Tibial nerve (tissue), 4 donors: ENCODE measurements at regions not wholly inside any gene's neighbourhood (a gene's known extent, or its start where the extent isn't known, plus 50 kb on each side); places are given as distances from the start of the nearest gene placed in this dataset.

Experiments
- DNase-seq, 2 donors: peaks; one replicate each; pipeline ENCODE4 v3.0.0-alpha.2; 2019; ENCODE audit warnings: low spot score in 2 of 2
- H3K27ac ChIP-seq, 4 donors: fragments of 200-600 bp; sonication (generic) in 3 of 4; one replicate each; pipeline ENCODE4 v1.5.1; 2017 to 2019; ENCODE audit warnings: mild to moderate bottlenecking in 1 of 4
- H3K27me3 ChIP-seq, 2 donors: fragments of 200-600 bp; sonication (generic) in 1 of 2; one replicate each; pipeline versions ENCODE4 v1.5.1 to v1.6.0; 2017 to 2019
- H3K36me3 ChIP-seq, 3 donors: fragments of 200-600 bp; sonication (generic); one replicate each; pipeline ENCODE4 v1.5.1; 2018 to 2019
- H3K4me1 ChIP-seq, 4 donors: fragments of 200-600 bp; sonication (generic) in 3 of 4; one replicate each; pipeline ENCODE4 v1.5.1; 2017 to 2019
- H3K4me3 ChIP-seq, 4 donors: fragments of 200-600 bp; sonication (generic) in 3 of 4; one replicate each; pipeline ENCODE4 v1.5.1; 2017 to 2019; ENCODE audit warnings: mild to moderate bottlenecking in 1 of 4, moderate library complexity in 1 of 4
- H3K9me3 ChIP-seq, 4 donors: fragments of 200-600 bp; sonication (generic) in 3 of 4; one replicate each; pipeline ENCODE4 v1.5.1; 2017 to 2019
- EP300 ChIP-seq, 2 donors: sonication (generic); formaldehyde crosslinking; IDR thresholded peaks; one replicate each; pipeline ENCODE4 v1.6.1; 2017; ENCODE audit warnings: antibody characterized with exemption in 2 of 2, mild to moderate bottlenecking in 1 of 2
- POLR2A ChIP-seq, 2 donors: fragments of 450-650 bp; IDR thresholded peaks; one replicate each; pipeline ENCODE4 v1.6.1; 2017; ENCODE audit warnings: antibody characterized with exemption in 2 of 2, mild to moderate bottlenecking in 2 of 2, moderate library complexity in 2 of 2
- WGBS, 2 donors: methylation state at CpG; one replicate each; pipeline ENCODE4 v1.1.5; 2018; 5-methylcytosine and 5-hydroxymethylcytosine counted together
- TF ChIP-seq, protein P1 (sequence below), 5 experiments: fragments of 200-600 bp in 3 of 5; fragments of 450-650 bp in 2 of 5; sonication (generic) in 3 of 5; IDR thresholded peaks; one replicate each; pipeline ENCODE4 v1.5.1; 2016 to 2019; ENCODE audit warnings: antibody characterized with exemption in 5 of 5, mild to moderate bottlenecking in 3 of 5, moderate library complexity in 2 of 5

DNA sequence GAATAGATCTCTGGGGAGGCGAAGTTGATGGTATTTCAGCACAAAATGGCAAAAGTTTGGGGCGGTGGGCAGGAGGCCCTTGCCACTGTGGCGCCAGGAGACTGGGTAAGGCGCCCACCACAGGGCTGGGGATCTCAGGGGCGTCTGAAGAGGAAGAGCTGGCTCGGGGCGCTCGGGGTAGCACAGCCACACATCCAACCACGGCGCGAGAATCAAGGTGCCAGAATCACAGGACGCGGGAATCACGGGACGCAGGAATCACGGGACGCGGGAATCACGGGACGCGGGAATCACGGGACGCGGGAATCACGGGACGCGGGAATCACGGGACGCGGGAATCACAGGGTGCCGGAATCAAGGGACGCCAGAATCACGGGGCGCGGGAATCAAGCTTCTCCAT lies 174.4 kb downstream of the TMEM18 start:
- H3K36me3 ChIP-seq, result no peaks in the 10 kb centered on the region
- no peak overlapping the region for H3K4me3 ChIP-seq
- H3K9me3 ChIP-seq, result no peaks in the 10 kb centered on the region
- no peak overlapping the region for H3K27ac ChIP-seq
- H3K4me1 ChIP-seq, result no peaks in the 10 kb centered on the region
- TF ChIP-seq POLR2A (IDR thresholded peaks at IDR 0.05), result no peak
- DNase-seq, result no peak
- no peaks in the 10 kb centered on the region for H3K27me3 ChIP-seq
- 90 to 96% methylated on average over 35 of the region's 35 CpGs for WGBS, 2 donors

DNA sequence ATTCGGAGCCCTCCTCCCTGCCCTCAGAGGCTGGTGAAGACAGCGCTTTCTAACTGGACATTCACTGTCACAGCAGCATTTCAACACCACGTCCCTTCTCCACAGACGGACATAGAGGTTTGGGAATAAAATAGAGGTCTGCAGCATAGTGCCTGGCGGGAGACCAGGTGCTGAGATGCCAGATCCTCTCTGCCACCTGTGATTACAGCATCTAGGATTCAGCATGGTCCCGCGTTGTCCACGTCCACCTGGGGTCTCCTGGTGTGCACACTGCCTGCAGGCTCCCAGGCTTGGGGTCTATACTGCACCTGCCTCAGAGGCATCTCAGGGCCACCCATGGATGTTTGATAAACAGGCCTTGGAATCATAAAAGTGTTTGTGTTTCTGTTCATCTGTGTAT lies 175.5 kb downstream of the TMEM18 start:
- Histone ChIP-seq H3K4me3 (no peak overlapping the region), H3K27me3 (no peaks in the 10 kb centered on the region), H3K9me3 (no peaks in the 10 kb centered on the region), H3K36me3 (no peaks in the 10 kb centered on the region), H3K27ac (no peak overlapping the region), H3K4me1 (no peaks in the 10 kb centered on the region)
- DNase-seq, result no peak
- 86 to 92% methylated on average over 8 of the region's 8 CpGs for WGBS, 2 donors
- TF ChIP-seq, protein P1, sequence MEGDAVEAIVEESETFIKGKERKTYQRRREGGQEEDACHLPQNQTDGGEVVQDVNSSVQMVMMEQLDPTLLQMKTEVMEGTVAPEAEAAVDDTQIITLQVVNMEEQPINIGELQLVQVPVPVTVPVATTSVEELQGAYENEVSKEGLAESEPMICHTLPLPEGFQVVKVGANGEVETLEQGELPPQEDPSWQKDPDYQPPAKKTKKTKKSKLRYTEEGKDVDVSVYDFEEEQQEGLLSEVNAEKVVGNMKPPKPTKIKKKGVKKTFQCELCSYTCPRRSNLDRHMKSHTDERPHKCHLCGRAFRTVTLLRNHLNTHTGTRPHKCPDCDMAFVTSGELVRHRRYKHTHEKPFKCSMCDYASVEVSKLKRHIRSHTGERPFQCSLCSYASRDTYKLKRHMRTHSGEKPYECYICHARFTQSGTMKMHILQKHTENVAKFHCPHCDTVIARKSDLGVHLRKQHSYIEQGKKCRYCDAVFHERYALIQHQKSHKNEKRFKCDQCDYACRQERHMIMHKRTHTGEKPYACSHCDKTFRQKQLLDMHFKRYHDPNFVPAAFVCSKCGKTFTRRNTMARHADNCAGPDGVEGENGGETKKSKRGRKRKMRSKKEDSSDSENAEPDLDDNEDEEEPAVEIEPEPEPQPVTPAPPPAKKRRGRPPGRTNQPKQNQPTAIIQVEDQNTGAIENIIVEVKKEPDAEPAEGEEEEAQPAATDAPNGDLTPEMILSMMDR (IDR thresholded peaks at IDR 0.05), result no peak
- TF ChIP-seq EP300 (IDR thresholded peaks at IDR 0.05) (no peak), POLR2A (IDR thresholded peaks at IDR 0.05) (no peak)

DNA sequence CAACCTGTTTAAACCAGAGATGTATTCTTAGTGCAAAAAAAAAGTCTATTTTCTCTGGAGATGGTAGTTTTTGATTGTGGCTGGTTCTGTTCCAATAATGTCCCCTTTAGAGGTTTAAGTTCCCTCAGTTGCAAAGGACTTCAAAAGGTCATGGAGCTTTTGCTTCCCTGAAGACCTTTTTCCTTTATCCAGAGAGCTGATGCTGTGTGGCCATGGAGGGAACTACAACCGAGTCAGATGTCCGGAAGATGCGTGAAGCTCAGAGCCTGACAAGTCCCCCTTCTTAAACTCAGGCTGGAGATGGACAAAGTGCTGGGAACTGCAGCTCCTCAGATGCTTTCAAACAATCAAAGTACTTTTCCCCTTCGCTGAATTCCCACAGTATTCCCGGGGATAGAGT lies 176.1 kb downstream of the TMEM18 start:
- TF ChIP-seq EP300 (IDR thresholded peaks at IDR 0.05), result no peak
- TF ChIP-seq, protein P1 (IDR thresholded peaks at IDR 0.05), result no peak
- no peak for TF ChIP-seq POLR2A (IDR thresholded peaks at IDR 0.05)
- no peak overlapping the region for H3K4me3 ChIP-seq
- no peaks in the 10 kb centered on the region for H3K27me3 ChIP-seq
- no peaks in the 10 kb centered on the region for H3K36me3 ChIP-seq
- no peaks in the 10 kb centered on the region for H3K4me1 ChIP-seq
- peaks cover 0 to 3% (median 0%) of the 10 kb centered on the region in 4 donors for H3K9me3 ChIP-seq
- DNase-seq, result no peak
- no peak overlapping the region for H3K27ac ChIP-seq
- WGBS, 2 donors, result 44 to 51% methylated on average over 5 of the region's 5 CpGs

DNA sequence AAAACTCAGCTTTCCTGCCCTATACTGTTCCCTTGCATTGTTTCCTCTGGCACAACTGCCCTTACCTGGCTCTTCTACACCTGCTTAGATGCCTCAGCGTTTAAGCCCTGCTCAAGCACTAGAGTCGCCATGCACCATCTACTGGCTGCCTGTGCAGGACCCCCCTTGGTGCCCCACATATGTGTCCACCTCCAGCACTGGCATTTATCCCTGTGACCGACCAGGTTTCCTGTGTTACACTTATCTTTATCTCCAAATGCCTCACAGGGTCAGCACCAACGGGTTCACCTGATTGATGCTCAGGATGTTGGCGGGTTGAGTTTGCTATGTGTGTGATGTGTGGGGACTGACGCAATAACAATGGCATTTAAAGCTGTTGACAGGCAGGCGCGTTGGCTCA lies 177.5 kb downstream of the TMEM18 start:
- TF ChIP-seq, protein P1 (IDR thresholded peaks at IDR 0.05), result no peak
- no peak for TF ChIP-seq POLR2A (IDR thresholded peaks at IDR 0.05)
- TF ChIP-seq EP300 (IDR thresholded peaks at IDR 0.05), result no peak
- H3K27me3 ChIP-seq, result no peaks in the 10 kb centered on the region
- no peak for DNase-seq
- no peaks in the 10 kb centered on the region for H3K36me3 ChIP-seq
- H3K9me3 ChIP-seq, result peaks cover 0 to 3% (median 0%) of the 10 kb centered on the region in 4 donors
- H3K27ac ChIP-seq, result no peak overlapping the region
- WGBS, 2 donors, result 85 to 92% methylated on average over 8 of the region's 8 CpGs
- no peak overlapping the region for H3K4me3 ChIP-seq
- H3K4me1 ChIP-seq, result no peaks in the 10 kb centered on the region

DNA sequence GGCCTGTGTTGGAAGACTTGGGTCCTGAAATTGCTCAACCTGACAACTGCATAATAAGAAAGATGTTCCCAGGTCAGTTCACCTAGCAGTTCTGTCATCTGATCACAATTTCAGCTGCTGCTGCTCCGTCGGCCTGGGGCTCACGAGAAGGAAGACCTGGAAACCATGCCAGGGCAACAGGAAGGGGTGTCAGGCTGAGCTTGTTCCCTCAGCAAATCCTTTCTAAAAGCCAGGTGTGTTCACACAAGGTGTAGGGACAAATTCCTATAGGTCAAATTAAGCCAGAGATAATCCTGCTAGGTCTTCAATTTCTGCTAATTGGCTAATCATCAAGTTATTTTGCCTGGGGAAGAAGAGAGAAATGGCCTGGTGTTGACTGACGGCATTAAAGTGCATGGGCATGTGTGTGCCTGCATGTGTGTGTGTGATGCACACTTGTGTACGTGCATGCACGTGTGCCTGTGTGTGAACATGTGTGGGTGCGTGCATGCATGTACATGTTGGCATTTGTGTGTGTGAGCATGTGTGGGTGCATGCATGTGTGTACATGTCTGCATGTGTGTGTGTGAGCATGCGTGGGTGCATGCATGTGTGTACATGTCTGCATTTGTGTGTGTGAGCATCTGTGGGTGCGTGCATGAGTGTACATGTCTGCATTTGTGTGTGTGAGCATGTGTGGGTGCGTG lies 178.6 kb downstream of the TMEM18 start:
- DNase-seq, result no peak
- TF ChIP-seq EP300 (IDR thresholded peaks at IDR 0.05) (no peak), POLR2A (IDR thresholded peaks at IDR 0.05) (no peak)
- TF ChIP-seq, protein P1 (IDR thresholded peaks at IDR 0.05), result no peak
- H3K27me3 ChIP-seq, result no peaks in the 10 kb centered on the region
- H3K4me1 ChIP-seq, result no peaks in the 10 kb centered on the region
- peaks cover 0 to 3% (median 0%) of the 10 kb centered on the region in 4 donors for H3K9me3 ChIP-seq
- H3K36me3 ChIP-seq, result no peaks in the 10 kb centered on the region
- no peak overlapping the region for H3K4me3 ChIP-seq
- WGBS, 2 donors, result 90% methylated on average over 10 of the region's 10 CpGs
- H3K27ac ChIP-seq, result no peak overlapping the region
